NCI-H524 treated with DMSO at 0.1 percent for 48 hours (cell line): ENCODE measurements at regions not wholly inside any gene's neighbourhood (a gene's known extent, or its start where the extent isn't known, plus 50 kb on each side); places are given as distances from the start of the nearest gene placed in this dataset.
"Not testable (repeated sequence)": the region's sequence is repeated elsewhere in the genome, so short reads cannot be mapped to it uniquely, and the experiment has no call there.

Experiments
- DNase-seq: peaks from one replicate; lab custom pipeline; 2025; lab: John Stamatoyannopoulos, UW

- no peak for DNase-seq
Observed at GRCh38 chr7:4437916-4438315, 244.2 kb upstream of the FOXK1 start.

- DNase-seq, result no peak
Observed at GRCh38 chr7:4438723-4439245, 243.3 kb upstream of the FOXK1 start.

DNA sequence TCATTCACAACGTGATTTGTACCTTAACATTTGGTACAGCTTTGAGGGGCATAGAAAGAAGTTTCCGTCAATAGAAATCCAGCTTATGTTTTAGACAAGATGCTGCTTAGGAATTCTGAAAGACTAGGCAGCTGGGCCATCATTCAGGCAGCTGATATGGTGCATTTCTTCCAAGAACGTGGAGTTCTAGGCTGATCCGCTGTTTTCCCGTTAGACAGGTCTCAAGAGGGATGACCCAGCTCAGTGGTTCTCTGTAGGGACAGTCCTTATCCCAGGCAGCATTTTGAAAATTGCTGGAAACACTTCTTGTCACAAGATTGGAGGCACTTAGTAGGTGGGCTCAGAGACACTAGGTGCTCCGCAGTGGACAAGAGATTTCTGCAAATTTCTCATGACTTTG lies 242.7 kb upstream of the FOXK1 start:
- DNase-seq, result no peak

DNA sequence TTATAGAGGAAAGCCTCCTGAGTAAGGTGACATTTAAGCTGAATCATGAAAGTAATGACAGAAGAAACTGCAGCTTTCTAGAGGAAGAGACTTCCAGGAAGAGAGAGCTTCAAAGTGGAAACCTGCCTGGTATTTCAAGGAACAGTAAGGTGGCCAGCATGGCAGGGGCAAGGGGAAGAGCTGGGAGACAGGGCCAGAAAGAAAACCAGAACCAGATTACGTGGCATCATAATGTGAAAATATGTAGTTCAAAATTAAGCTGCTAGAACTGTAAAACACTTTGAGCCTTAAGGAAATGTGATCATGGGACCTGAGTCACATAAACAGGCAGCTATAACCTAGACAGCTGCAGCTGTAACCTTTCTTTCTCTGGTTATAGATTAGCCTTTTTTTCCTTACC lies 238.0 kb upstream of the FOXK1 start:
- DNase-seq, result no peak

DNA sequence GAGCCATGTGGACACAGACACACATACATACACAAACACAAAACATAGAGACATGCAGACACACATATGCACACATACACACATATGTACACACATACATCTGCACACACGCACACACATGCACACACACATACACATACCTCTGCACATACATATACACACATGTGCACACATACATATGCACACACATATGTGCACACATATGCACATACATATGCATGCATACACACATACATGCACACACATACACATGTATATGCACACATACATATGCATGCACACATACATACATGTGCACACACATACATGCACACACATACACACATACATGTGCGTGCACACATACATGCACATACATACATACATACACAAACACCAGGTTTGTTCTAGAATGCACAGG lies 236.3 kb upstream of the FOXK1 start:
- DNase-seq, result no peak

- no peak for DNase-seq
Observed at GRCh38 chr7:4449263-4449662, 232.8 kb upstream of the FOXK1 start.

- DNase-seq, result no peak
Observed at GRCh38 chr7:4450483-4450882, 231.6 kb upstream of the FOXK1 start.

DNA sequence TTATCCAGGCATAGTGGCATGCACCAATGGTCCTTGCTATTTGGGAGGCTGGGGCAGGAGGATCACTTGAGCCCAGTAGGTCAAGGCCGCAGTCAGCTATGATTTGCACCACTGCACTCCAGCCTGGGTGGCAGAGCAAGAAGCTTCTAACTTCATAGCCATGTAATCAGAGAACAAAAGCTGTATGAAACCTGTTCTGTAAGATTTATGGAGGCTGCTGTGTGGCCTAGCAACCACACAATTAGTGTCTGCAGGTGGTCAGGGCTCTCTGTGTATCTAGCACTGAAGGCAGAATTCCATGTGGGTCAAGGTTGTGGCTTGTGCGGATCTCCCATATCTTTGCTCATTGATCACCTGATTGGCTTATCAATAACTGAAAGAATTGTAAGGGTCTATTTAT lies 221.5 kb upstream of the FOXK1 start:
- no peak for DNase-seq

DNA sequence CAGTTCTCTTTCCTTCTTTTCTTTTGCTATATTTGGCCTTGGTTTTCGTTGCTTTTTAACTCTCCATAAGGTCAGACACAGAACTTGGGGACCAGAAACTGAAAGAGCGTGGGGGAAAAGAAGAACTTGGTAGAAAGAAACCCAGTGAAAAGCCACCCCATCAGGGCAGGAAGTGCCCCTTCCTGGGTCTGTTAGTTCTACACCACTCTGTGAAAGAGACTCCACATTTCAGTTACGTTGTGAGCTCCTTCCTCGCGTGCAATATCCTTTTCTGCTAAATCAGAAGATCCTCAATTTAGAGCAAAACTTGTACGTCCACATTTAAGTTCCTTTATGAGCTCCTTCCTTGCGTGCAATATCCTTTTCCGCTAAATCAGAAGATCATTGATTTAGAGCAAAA lies 220.6 kb upstream of the FOXK1 start:
- no peak for DNase-seq

DNA sequence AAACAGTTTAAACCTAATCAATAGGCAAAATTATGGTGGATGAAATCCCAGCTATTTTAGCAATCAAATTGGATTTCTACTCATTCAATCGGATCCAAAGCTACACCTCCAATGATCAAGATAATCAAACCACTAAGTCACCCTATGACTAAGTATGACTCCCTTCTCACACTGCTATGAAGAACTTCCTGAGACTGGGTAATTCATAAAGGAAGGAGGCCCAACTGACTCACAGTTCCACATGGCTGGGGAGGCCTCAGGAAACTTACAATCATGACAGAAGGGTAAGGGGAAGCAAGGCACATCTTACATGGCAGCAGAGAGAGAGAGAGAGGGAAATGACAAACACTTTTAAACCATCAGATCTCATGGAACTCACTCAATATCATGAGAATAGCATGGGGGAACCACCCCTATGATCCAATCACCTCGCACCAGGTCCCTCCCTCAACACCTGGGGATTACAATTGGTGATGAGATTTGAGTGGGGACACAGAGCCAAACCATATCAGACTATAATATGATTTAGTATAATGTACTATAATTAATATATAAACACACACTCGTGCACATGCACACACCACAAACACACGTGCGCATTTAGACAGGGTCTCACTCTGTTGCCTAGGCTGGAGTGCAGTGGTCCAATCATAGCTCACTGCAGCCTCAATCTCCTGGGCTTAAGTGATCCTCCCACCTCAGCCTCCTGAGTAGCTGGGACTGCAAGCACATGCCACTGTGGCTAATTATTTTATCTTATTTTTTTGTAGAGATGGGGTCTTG lies 213.6 kb upstream of the FOXK1 start:
- DNase-seq, result no peak

GRCh38 chr7:4470246-4470645 lies 211.8 kb upstream of the FOXK1 start:
- no peak for DNase-seq

DNA sequence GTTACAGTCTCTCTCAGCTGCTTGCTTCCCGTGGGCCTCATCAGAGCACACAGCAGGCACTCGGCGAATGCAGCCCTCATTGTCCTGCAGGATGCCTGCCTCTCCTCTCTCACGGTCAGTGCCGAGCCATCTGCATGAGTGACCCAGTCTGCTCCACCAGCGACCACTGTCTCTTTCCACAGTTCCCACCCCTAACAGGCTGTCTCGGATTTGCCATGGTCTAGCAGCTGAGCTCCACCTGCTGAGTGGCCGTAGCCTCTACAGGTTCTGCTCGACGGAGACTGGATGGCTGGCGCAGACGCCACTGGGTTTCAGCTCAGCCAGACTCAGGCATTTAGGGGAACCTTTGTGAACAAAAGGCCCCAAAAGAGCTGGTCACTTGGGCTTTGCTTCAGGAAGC lies 209.4 kb upstream of the FOXK1 start:
- no peak for DNase-seq

DNA sequence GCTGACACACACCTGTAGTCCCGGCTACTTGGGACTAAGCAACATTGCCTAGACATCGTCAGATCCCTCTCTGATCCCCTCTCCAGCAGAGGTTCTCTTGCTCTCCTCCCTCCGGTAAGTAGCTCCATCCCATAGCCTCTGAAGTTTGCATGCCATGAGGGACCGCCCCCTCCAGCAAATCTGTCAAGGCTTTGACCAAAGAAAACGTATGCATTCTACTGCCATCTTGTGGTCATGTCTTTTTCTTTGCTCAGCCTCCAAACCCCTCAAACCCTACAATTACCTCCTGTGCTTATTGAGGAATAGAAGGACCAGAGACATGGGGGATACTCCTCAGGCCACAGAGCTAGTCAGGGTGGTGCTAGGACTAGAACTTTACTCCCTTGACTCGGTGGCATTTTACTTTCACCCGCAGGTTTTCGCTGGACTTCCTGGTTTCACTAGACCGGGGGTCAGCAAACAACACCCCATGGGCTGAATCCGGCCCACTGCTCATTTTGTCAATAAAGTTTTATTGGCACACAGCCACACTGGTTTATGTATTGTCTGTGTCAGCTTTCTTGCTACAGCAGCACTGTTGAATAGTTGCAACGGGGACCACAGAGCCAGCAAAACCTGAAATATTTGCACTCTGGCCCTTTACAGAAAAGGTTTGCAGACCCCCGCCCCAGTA lies 202.6 kb upstream of the FOXK1 start:
- peak; percentile 36 for DNase-seq

DNA sequence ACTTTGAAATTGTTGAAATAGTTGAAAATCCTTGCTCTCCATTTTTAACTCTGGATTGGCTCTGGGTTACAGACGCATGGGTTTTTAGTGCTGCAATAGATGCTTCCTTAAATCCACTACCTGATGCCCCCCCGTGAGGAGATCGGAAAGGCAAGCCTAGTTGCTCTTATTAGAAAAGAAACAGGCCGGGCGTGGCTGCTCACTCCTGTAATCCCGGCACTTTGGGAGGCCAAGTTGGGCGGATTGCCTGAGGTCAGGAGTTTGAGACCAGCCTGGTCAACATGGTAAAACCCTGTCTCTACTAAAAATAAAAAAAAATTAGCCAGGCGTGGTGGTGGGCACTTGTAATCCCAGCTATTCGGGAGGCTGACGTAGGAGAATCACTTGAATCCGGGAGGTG lies 202.0 kb upstream of the FOXK1 start:
- not testable (repeated sequence) for DNase-seq

DNA sequence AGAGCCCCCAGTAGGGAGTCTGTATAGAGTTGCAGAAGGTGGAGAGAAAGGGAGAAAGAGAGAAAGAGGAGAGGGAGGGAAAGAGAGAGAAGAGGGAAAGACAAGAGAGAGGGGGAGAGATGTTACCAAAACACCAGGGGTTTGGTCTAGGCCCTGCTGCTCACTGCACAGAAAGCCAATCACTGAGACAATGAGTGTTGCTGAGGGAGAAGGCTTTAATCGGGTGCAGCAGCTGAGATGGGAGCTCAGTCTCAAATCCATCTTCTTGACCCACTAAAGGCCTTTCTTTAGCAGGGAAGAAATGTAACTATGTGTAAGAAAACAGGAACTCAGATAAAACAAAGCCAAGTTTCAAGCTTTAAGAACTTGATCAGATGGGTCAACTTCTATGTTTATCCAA lies 198.2 kb upstream of the FOXK1 start:
- DNase-seq, result no peak

DNA sequence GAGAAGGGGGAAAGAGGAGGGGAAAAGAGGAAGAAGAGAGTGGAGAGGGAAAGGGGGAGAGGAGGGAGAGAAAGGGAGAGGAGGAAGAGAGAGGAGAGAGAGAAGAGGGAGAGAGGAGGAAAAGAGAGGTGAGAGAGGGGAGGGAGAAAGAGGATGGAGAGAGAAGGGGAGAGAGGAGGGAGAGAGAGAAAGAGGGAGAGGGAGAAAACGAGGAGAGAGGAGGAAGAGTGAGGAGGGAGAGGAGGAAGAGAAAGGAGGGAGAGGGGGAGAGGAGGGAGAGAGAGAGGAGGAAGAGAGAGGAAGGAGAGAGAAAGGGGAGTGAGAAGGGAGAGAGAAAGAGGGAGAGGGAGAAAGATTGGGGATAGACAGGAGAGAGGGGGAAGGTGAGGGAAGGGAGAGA lies 197.6 kb upstream of the FOXK1 start:
- DNase-seq, result no peak

DNA sequence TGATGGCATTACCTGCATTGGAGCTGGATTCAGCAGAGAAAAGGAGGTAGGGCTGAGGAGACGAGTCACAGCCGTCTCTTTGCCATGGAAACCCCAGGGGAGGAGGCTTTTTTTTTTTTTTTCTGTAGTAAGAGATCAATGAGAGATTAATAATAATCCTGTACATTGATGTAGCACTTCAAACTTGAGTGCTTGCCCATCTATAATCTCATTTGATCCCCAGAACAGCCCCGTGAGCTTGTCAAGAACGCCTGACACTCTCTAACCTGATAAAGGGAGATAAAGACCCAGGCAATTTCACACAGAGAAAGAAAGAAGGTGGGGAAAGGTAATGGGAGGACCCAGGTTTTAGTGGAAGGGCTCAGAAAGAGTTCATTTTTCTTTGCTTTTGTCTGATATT lies 195.2 kb upstream of the FOXK1 start:
- DNase-seq, result no peak

DNA sequence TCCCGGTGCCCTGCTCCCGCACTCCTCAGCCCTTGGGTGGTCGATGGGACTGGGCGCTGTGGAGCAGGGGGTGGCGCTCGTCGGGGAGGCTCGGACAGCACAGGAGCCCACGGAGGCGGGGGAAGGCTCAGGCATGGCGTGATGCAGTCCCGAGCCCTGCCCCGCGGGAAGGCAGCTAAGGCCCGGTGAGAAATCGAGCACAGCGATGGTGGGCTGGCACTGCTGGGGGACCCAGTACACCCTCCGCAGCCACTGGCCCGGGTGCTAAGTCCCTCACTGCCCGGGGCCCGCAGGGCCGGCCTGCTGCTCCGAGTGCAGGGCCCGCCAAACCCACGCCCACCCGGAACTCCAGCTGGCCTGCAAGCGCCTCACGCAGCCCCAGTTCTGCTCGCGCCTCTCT lies 185.2 kb upstream of the FOXK1 start:
- DNase-seq, result not testable (repeated sequence)

GRCh38 chr7:4500812-4501211 lies 181.3 kb upstream of the FOXK1 start:
- no peak for DNase-seq

GRCh38 chr7:4507886-4508285 lies 174.2 kb upstream of the FOXK1 start:
- DNase-seq, result not testable (repeated sequence)

GRCh38 chr7:4513450-4513849 lies 168.6 kb upstream of the FOXK1 start:
- DNase-seq, result no peak

GRCh38 chr7:4519819-4520520 lies 162.1 kb upstream of the FOXK1 start:
- DNase-seq, result no peak

DNA sequence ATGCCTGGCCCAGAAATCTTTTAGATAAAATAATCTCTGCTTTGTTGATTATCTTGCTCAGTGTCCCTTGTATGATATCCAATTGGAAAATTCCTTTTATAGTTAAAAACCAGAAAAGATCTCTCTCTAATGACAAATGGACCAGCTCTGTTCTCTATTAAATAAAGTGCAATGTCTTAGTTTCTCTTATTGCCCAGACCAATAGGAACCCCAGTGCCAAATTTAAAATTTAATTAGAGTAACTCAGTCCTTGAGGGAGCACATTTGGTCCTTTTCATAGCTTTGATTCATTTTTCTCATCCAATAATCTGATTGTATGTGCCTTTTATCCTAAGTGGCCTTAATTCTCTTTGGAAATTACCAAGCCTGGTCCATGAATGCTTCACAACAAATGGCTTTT lies 158.9 kb upstream of the FOXK1 start:
- no peak for DNase-seq
